H1 (cell line): ENCODE measurements at regions not wholly inside any gene's neighbourhood (a gene's known extent, or its start where the extent isn't known, plus 50 kb on each side); places are given as distances from the start of the nearest gene placed in this dataset.

Experiments used
- CTCF ChIA-PET: fragments of 300-600 bp; sonication (Branson Sonifier 250); formaldehyde crosslinking; loops from one replicate; lab custom pipeline; 2021; ENCODE audit not compliant: partially characterized antibody; lab: Charles Lee
- POLR2A ChIA-PET: fragments of 300-600 bp; sonication (Branson Sonifier 250); formaldehyde crosslinking; loops from one replicate; lab custom pipeline; 2021; ENCODE audit warnings: inconsistent platforms; ENCODE audit not compliant: partially characterized antibody; lab: Charles Lee
- DNase-seq, 2 experiments: peaks; one replicate each; pipeline versions ENCODE4 v3.0.0 to v3.0.0-alpha.2; 2010 to 2022; ENCODE audit warnings: low spot score in 2 of 2, low read depth in 1 of 2, mixed read lengths in 1 of 2
- FAIRE-seq: peaks from 2 replicates; lab custom pipeline; 2011; peaks lifted over from hg19 to GRCh38; lab: Jason Lieb, UNC
- H2AFZ ChIP-seq: 2 replicates; pipeline ENCODE4 v1.8.1; 2012; ENCODE audit warnings: low read length, inconsistent platforms
- H2AK5ac ChIP-seq: 2 replicates; pipeline ENCODE4 v1.6.1; 2013; ENCODE audit warnings: low read depth, low read length
- H2BK120ac ChIP-seq: replicated peaks from 2 replicates; pipeline ENCODE3; 2013; ENCODE audit warnings: low read depth, low read length, inconsistent platforms
- H2BK12ac ChIP-seq: 2 replicates; pipeline ENCODE4 v1.6.1; 2013; ENCODE audit warnings: low read depth, low read length
- H2BK15ac ChIP-seq: 2 replicates; pipeline ENCODE4 v1.6.1; 2013; ENCODE audit warnings: low read length
- H2BK20ac ChIP-seq: 2 replicates; pipeline ENCODE4 v1.6.1; 2013; ENCODE audit warnings: low read length
- H2BK5ac ChIP-seq: 2 replicates; pipeline ENCODE4 v1.6.1; 2013; ENCODE audit warnings: low read depth, low read length
- H3K14ac ChIP-seq: 2 replicates; pipeline ENCODE4 v1.6.1; 2013; ENCODE audit warnings: inconsistent platforms; ENCODE audit not compliant: insufficient read length
- H3K18ac ChIP-seq: 2 replicates; pipeline ENCODE4 v1.6.1; 2013; ENCODE audit warnings: low read length; ENCODE audit errors: extremely low read depth
- H3K23ac ChIP-seq: 2 replicates; pipeline ENCODE4 v1.6.1; 2013; ENCODE audit warnings: inconsistent platforms; ENCODE audit not compliant: insufficient read length
- H3K23me2 ChIP-seq: 2 replicates; pipeline ENCODE4 v1.6.1; 2013; ENCODE audit warnings: low read depth, low read length
- H3K27ac ChIP-seq: 2 replicates; pipeline ENCODE4 v1.6.1; 2011; ENCODE audit warnings: low read depth, low read length, inconsistent platforms
- H3K27me3 ChIP-seq, 4 experiments: replicated peaks in 1 of 4; 1 replicate in 1 of 4; 2 replicates in 3 of 4; pipeline versions ENCODE4 v1.6.1 to v1.8.1; 2011 to 2013; ENCODE audit warnings: low read length in 3 of 4, mild to moderate bottlenecking in 3 of 4, inconsistent platforms in 2 of 4, mixed read lengths in 2 of 4, moderate library complexity in 1 of 4; ENCODE audit not compliant: control insufficient read depth in 3 of 4, insufficient read depth in 3 of 4; ENCODE audit errors: extremely low read depth in 1 of 4
- H3K36me3 ChIP-seq, 4 experiments: 2 replicates each; pipeline versions ENCODE4 v1.6.1 to v1.8.1; 2011 to 2013; ENCODE audit warnings: mild to moderate bottlenecking in 4 of 4, low read length in 3 of 4, moderate library complexity in 2 of 4, control low read depth in 1 of 4, inconsistent platforms in 1 of 4; ENCODE audit not compliant: insufficient read depth in 4 of 4, control insufficient read depth in 2 of 4
- H3K4ac ChIP-seq: replicated peaks from 2 replicates; pipeline ENCODE3; 2013; ENCODE audit warnings: low read length, low read depth, mixed read lengths, inconsistent platforms; ENCODE audit not compliant: insufficient read length
- H3K4me1 ChIP-seq, 4 experiments: replicated peaks in 1 of 4; 1 replicate in 1 of 4; 2 replicates in 3 of 4; pipeline versions ENCODE4 v1.6.1 to v1.8.1; 2011 to 2013; ENCODE audit warnings: low read length in 3 of 4, inconsistent platforms in 2 of 4, mixed read lengths in 1 of 4; ENCODE audit not compliant: insufficient read depth in 4 of 4, control insufficient read depth in 3 of 4
- H3K4me2 ChIP-seq, 2 experiments: 2 replicates each; pipeline versions ENCODE4 v1.6.1 to v1.8.1; 2011 to 2013; ENCODE audit warnings: low read depth in 2 of 2, low read length in 2 of 2, control low read depth in 1 of 2, inconsistent platforms in 1 of 2, mild to moderate bottlenecking in 1 of 2; ENCODE audit not compliant: insufficient read depth in 1 of 2
- H3K4me3 ChIP-seq, 4 experiments: fragments of 200-600, 300-600 bp in 1 of 4; sonication (generic), shearing (Covaris generic), sonication (Bioruptor Twin) in 1 of 4; 2 replicates each; pipeline versions ENCODE4 v1.5.1 to v1.8.1; 2011 to 2016; ENCODE audit warnings: low read length in 4 of 4, low read depth in 3 of 4, control low read depth in 2 of 4, inconsistent platforms in 2 of 4, mild to moderate bottlenecking in 2 of 4, mixed read lengths in 1 of 4, moderate library complexity in 1 of 4; ENCODE audit not compliant: insufficient read depth in 2 of 4; ENCODE audit errors: extremely low read depth in 1 of 4
- H3K56ac ChIP-seq: replicated peaks from 2 replicates; pipeline ENCODE3; 2013; ENCODE audit warnings: low read depth, mild to moderate bottlenecking, mixed read lengths, low read length, inconsistent platforms; ENCODE audit not compliant: insufficient read length
- H3K79me1 ChIP-seq: 2 replicates; pipeline ENCODE4 v1.6.1; 2013; ENCODE audit warnings: low read depth, low read length, control low read depth
- H3K79me2 ChIP-seq, 2 experiments: 2 replicates each; pipeline versions ENCODE4 v1.6.1 to v1.8.1; 2012 to 2013; ENCODE audit warnings: low read length in 2 of 2, mild to moderate bottlenecking in 2 of 2, inconsistent platforms in 1 of 2; ENCODE audit not compliant: insufficient read depth in 2 of 2, control insufficient read depth in 1 of 2
- H3K9ac ChIP-seq, 4 experiments: replicated peaks in 1 of 4; 1 replicate in 1 of 4; 2 replicates in 3 of 4; pipeline versions ENCODE4 v1.6.1 to v1.8.1; 2011 to 2013; ENCODE audit warnings: low read depth in 3 of 4, low read length in 3 of 4, control low read depth in 2 of 4, mild to moderate bottlenecking in 2 of 4, moderate library complexity in 2 of 4, inconsistent platforms in 1 of 4; ENCODE audit errors: extremely low read depth in 1 of 4
- H3K9me3 ChIP-seq, 2 experiments: 2 replicates each; pipeline versions ENCODE4 v1.6.1 to v1.8.1; 2012 to 2013; ENCODE audit warnings: mild to moderate bottlenecking in 2 of 2, moderate library complexity in 2 of 2, control low read depth in 1 of 2, inconsistent platforms in 1 of 2, low read depth in 1 of 2, low read length in 1 of 2, mixed read lengths in 1 of 2; ENCODE audit not compliant: insufficient read depth in 2 of 2
- H4K20me1 ChIP-seq, 2 experiments: replicated peaks in 1 of 2; 2 replicates each; pipeline versions ENCODE3 to v1.8.1; 2011 to 2013; ENCODE audit warnings: inconsistent platforms in 2 of 2, low read length in 2 of 2, mild to moderate bottlenecking in 1 of 2; ENCODE audit not compliant: insufficient read depth in 2 of 2, control insufficient read depth in 1 of 2
- H4K5ac ChIP-seq: 2 replicates; pipeline ENCODE4 v1.6.1; 2013; ENCODE audit warnings: low read length, low read depth, mixed read lengths, inconsistent platforms; ENCODE audit not compliant: insufficient read length
- H4K8ac ChIP-seq: 2 replicates; pipeline ENCODE4 v1.8.0; 2013; ENCODE audit warnings: mild to moderate bottlenecking, moderate library complexity, low read length, inconsistent platforms; ENCODE audit not compliant: insufficient read depth; ENCODE audit errors: extremely low read depth
- H4K91ac ChIP-seq: replicated peaks from 2 replicates; pipeline ENCODE3; 2013; ENCODE audit warnings: low read length, mixed read lengths, inconsistent platforms; ENCODE audit not compliant: insufficient read length
- ASH2L ChIP-seq: fragments of 200-600, 300-600 bp; sonication (generic); IDR thresholded peaks from one replicate; pipeline ENCODE4 v1.7.1; 2017; ENCODE audit warnings: low read length
- CBX5 ChIP-seq: fragments of 300-800, 300-1000 bp; sonication (generic); IDR thresholded peaks from 2 replicates; pipeline ENCODE4 v1.7.1; 2016; ENCODE audit warnings: antibody characterized with exemption, low read length, low read depth
- EGR1 ChIP-seq: IDR thresholded peaks from 2 replicates; pipeline ENCODE4 v1.6.1; 2011; ENCODE audit warnings: low read depth, low read length, borderline replicate concordance
- EP300 ChIP-seq, 2 experiments: IDR thresholded peaks; 1 replicate in 1 of 2; 2 replicates in 1 of 2; pipeline ENCODE4 v1.6.1; 2011 to 2012; ENCODE audit warnings: low read depth in 2 of 2, low read length in 2 of 2, mild to moderate bottlenecking in 2 of 2, borderline replicate concordance in 1 of 2, inconsistent platforms in 1 of 2, moderate library complexity in 1 of 2
- MAFK ChIP-seq: IDR thresholded peaks from 2 replicates; pipeline ENCODE4 v1.6.1; 2012; ENCODE audit warnings: low read depth, mild to moderate bottlenecking, improper control_type of control experiment, low read length
- SIN3A ChIP-seq, 2 experiments: IDR thresholded peaks in 1 of 2; conservative IDR thresholded peaks in 1 of 2; 2 replicates each; pipeline ENCODE4 v1.6.1; 2011 to 2012; ENCODE audit warnings: low read length in 2 of 2, improper control_type of control experiment in 1 of 2, low read depth in 1 of 2, mild to moderate bottlenecking in 1 of 2
- WGBS, 2 experiments: shearing (Covaris generic) in 1 of 2; methylation state at CpG; one replicate each; pipeline versions ENCODE4 v1.1.6 to v1.1.7; 2013 to 2015; ENCODE audit warnings: low lambda C conversion rate in 2 of 2, mixed read lengths in 2 of 2, inconsistent platforms in 1 of 2, low coverage in 1 of 2, missing lambda C conversion rate in 1 of 2; ENCODE audit not compliant: insufficient replicate concordance in 2 of 2, insufficient coverage in 1 of 2, insufficient read length in 1 of 2; ENCODE audit errors: extremely low coverage in 1 of 2, missing lambda C conversion rate in 1 of 2; 5-methylcytosine and 5-hydroxymethylcytosine counted together

DNA sequence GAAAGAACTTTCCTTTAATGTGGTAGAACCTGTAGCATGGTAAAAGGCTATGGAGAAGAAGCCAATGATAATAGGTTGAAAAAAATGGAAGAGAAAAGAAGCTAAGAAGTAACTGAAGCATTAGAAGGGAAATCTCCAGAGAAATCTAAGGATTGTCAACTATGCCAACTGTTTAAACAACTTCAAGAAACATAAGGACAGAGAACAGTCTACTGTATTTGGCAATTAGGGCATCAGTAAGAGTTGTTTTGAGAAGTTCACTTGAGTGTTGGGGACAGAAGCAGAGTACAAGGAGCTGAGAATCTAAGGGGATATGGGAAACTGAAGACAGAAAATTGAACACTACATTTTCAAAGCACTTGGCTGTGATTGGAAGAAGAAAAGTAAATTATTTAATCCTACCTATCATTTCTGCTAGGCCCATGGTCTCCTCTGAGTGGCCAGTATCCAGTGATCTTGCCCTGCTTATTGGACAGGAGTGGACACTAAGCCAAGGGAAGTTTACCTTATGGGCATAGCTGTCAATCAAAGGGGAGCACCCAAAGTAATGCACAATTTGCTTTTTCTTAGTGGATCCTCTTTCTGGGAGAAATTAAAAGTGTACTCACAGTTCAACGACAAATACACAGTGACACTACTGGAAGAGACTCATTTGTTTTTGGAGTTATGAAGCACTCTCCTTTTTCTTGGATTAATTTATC is 56.4 kb upstream of the CCDC71L start:
- no peak overlapping the region for H2AFZ ChIP-seq
- FAIRE-seq: no peak
- H3K56ac ChIP-seq: no peak overlapping the region
- H4K8ac ChIP-seq: no peak overlapping the region
- no peak overlapping the region for H2BK12ac ChIP-seq
- H4K91ac ChIP-seq: no peak overlapping the region
- no peak overlapping the region for H3K4me3 ChIP-seq
- no peaks in the 10 kb centered on the region for H3K36me3 ChIP-seq
- no peak overlapping the region for H3K4ac ChIP-seq
- H3K4me2 ChIP-seq: no peak overlapping the region
- no peaks in the 10 kb centered on the region for H3K23me2 ChIP-seq
- H3K79me1 ChIP-seq: no peaks in the 10 kb centered on the region
- ChIA-PET POLR2A (no interaction called here), CTCF (interaction anchor here (0.6 to 2.1 kb wide), 3 partner anchors 19 to 1401 kb away, joined by 3 to 7 read pairs (median 4); partner anchors contain the start of gene CCDC71L)
- H3K9ac ChIP-seq: no peak overlapping the region
- DNase-seq: no peak
- no peaks in the 10 kb centered on the region for H3K79me2 ChIP-seq
- H2BK5ac ChIP-seq: no peak overlapping the region
- H2BK20ac ChIP-seq: no peak overlapping the region
- no peak overlapping the region for H3K18ac ChIP-seq
- H3K27me3 ChIP-seq: no peaks in the 10 kb centered on the region
- H3K23ac ChIP-seq: no peak overlapping the region
- H4K5ac ChIP-seq: no peak overlapping the region
- 100% methylated on average over 1 of the region's 1 CpG; no CpG with 5 or more reads in 1 of the 2 experiments for WGBS, 2 experiments
- H2BK120ac ChIP-seq: no peak overlapping the region
- no peak overlapping the region for H2AK5ac ChIP-seq
- H3K9me3 ChIP-seq: no peaks in the 10 kb centered on the region
- no peaks in the 10 kb centered on the region for H4K20me1 ChIP-seq
- no peak overlapping the region for H2BK15ac ChIP-seq
- no peak overlapping the region for H3K14ac ChIP-seq
- H3K4me1 ChIP-seq: peaks cover 0 to 2% (median 0%) of the 10 kb centered on the region in 4 experiments; a peak in 1 of 7 replicates
- no peak overlapping the region for H3K27ac ChIP-seq
- no peak for TF ChIP-seq ASH2L
- TF ChIP-seq EGR1: no peak
- no peak for TF ChIP-seq CBX5
- TF ChIP-seq EP300 (IDR thresholded peaks at IDR 0.05; ENCODE audit: borderline replicate concordance in 1 of 2, low read depth in 2 of 2, low read length in 2 of 2): no peak
- TF ChIP-seq SIN3A (conservative IDR thresholded peaks at IDR 0.05 in 1 of 2, IDR thresholded peaks at IDR 0.05 in 1 of 2; ENCODE audit: low read depth in 1 of 2, low read length in 2 of 2): no peak
- TF ChIP-seq MAFK: no peak
